SK-N-SH (cell line): ENCODE measurements at regions not wholly inside any gene's neighbourhood (a gene's known extent, or its start where the extent isn't known, plus 50 kb on each side); places are given as distances from the start of the nearest gene placed in this dataset.
"Not testable (repeated sequence)": the region's sequence is repeated elsewhere in the genome, so short reads cannot be mapped to it uniquely, and the experiment has no call there.

Experiments
- CTCF ChIA-PET: fragments of 300-600, 350-600 bp; formaldehyde crosslinking; extraction: SDS; loops from one replicate; lab custom pipeline; 2021; lab: Yijun Ruan, JAX
- POLR2A ChIA-PET: fragments of 350-600 bp; sonication (Branson Sonifier 250); formaldehyde crosslinking; extraction: SDS; loops from one replicate; lab custom pipeline; 2020; ENCODE audit warnings: antibody characterized with exemption, inconsistent platforms; lab: Yijun Ruan, JAX
- DNase-seq: peaks from one replicate; pipeline ENCODE4 v3.0.0; 2012
- H2AFZ ChIP-seq: fragments of 200-600 bp; sonication (generic); 2 replicates; pipeline ENCODE4 v1.8.1; 2016; ENCODE audit warnings: antibody characterized with exemption, mild to moderate bottlenecking, low read depth
- H3F3A ChIP-seq: fragments of 200-600 bp; sonication (generic); replicated peaks from 2 replicates; pipeline ENCODE3; 2016; ENCODE audit warnings: antibody characterized with exemption, mild to moderate bottlenecking; ENCODE audit not compliant: insufficient read depth
- H3K27ac ChIP-seq, 2 experiments: fragments of 200-500 bp in 1 of 2; fragments of 200-600 bp in 1 of 2; sonication (Bioruptor generic) in 1 of 2; sonication (generic), shearing (Covaris generic) in 1 of 2; 2 replicates each; pipeline versions ENCODE4 v1.5.1 to v1.6.1; 2014 to 2016; ENCODE audit warnings: low read depth in 2 of 2, inconsistent platforms in 1 of 2, low read length in 1 of 2, mild to moderate bottlenecking in 1 of 2, mixed read lengths in 1 of 2
- H3K27me3 ChIP-seq: fragments of 200-600 bp; sonication (generic), shearing (Covaris generic); 2 replicates; pipeline ENCODE4 v1.6.1; 2016; ENCODE audit warnings: mixed run types; ENCODE audit not compliant: insufficient read depth
- H3K36me3 ChIP-seq, 2 experiments: fragments of 200-500 bp in 1 of 2; fragments of 200-600 bp in 1 of 2; sonication (Bioruptor generic) in 1 of 2; sonication (generic) in 1 of 2; replicated peaks in 1 of 2; 2 replicates each; pipeline versions ENCODE3 to v1.5.1; 2014 to 2016; ENCODE audit warnings: low read length in 1 of 2, mild to moderate bottlenecking in 1 of 2; ENCODE audit not compliant: insufficient read depth in 2 of 2, control insufficient read depth in 1 of 2
- H3K4me1 ChIP-seq, 2 experiments: fragments of 200-500 bp in 1 of 2; fragments of 200-600 bp in 1 of 2; sonication (Bioruptor generic) in 1 of 2; sonication (generic), shearing (Covaris generic) in 1 of 2; 2 replicates each; pipeline versions ENCODE4 v1.5.1 to v1.6.1; 2014 to 2016; ENCODE audit warnings: low read depth in 1 of 2, low read length in 1 of 2, mixed run types in 1 of 2; ENCODE audit not compliant: insufficient read depth in 2 of 2, control insufficient read depth in 1 of 2
- H3K4me2 ChIP-seq: fragments of 200-600 bp; sonication (generic), shearing (Covaris generic); 2 replicates; pipeline ENCODE4 v1.6.1; 2017; ENCODE audit warnings: mixed run types
- H3K4me3 ChIP-seq, 2 experiments: fragments of 200-500 bp in 1 of 2; fragments of 200-600 bp in 1 of 2; sonication (Bioruptor generic) in 1 of 2; sonication (generic), shearing (Covaris generic) in 1 of 2; 2 replicates each; pipeline versions ENCODE4 v1.5.1 to v1.8.1; 2014 to 2016; ENCODE audit warnings: low read depth in 2 of 2, inconsistent platforms in 1 of 2, low read length in 1 of 2, mild to moderate bottlenecking in 1 of 2, mixed read lengths in 1 of 2, moderate library complexity in 1 of 2
- H3K79me2 ChIP-seq: fragments of 200-600 bp; sonication (generic); 2 replicates; pipeline ENCODE4 v1.8.1; 2017; ENCODE audit warnings: mild to moderate bottlenecking; ENCODE audit not compliant: insufficient read depth
- H3K9ac ChIP-seq: fragments of 200-600 bp; sonication (generic); 2 replicates; pipeline ENCODE4 v1.6.1; 2017; ENCODE audit warnings: mixed run types
- H3K9me2 ChIP-seq: fragments of 200-600 bp; sonication (generic); 2 replicates; pipeline ENCODE4 v1.6.1; 2017; ENCODE audit warnings: mixed run types
- H3K9me3 ChIP-seq: fragments of 200-600 bp; sonication (generic); 2 replicates; pipeline ENCODE4 v1.6.1; 2017; ENCODE audit warnings: mixed run types, mild to moderate bottlenecking, moderate library complexity
- H4K20me1 ChIP-seq: fragments of 200-600 bp; sonication (generic); 2 replicates; pipeline ENCODE4 v1.6.1; 2017; ENCODE audit warnings: mild to moderate bottlenecking, mixed run types; ENCODE audit not compliant: insufficient read depth
- CHD2 ChIP-seq: fragments of 150-350 bp; IDR thresholded peaks from 2 replicates; pipeline ENCODE4 v1.6.1; 2018; ENCODE audit warnings: low read length; ENCODE audit not compliant: partially characterized antibody
- CTCF ChIP-seq: fragments of 200-600 bp; sonication (generic); IDR thresholded peaks from 2 replicates; pipeline ENCODE4 v1.6.1; 2017; ENCODE audit warnings: antibody characterized with exemption, mild to moderate bottlenecking, moderate library complexity
- GABPA ChIP-seq: IDR thresholded peaks from 2 replicates; pipeline ENCODE4 v1.4.0; 2012; ENCODE audit warnings: low read depth, mild to moderate bottlenecking
- RFX5 ChIP-seq: IDR thresholded peaks from 2 replicates; pipeline ENCODE4 v1.6.1; 2012; ENCODE audit warnings: mild to moderate bottlenecking, improper control_type of control experiment, low read length
- WGBS: methylation state at CpG from one replicate; pipeline ENCODE4 v1.1.6; 2017; ENCODE audit warnings: low lambda C conversion rate; 5-methylcytosine and 5-hydroxymethylcytosine counted together

DNA sequence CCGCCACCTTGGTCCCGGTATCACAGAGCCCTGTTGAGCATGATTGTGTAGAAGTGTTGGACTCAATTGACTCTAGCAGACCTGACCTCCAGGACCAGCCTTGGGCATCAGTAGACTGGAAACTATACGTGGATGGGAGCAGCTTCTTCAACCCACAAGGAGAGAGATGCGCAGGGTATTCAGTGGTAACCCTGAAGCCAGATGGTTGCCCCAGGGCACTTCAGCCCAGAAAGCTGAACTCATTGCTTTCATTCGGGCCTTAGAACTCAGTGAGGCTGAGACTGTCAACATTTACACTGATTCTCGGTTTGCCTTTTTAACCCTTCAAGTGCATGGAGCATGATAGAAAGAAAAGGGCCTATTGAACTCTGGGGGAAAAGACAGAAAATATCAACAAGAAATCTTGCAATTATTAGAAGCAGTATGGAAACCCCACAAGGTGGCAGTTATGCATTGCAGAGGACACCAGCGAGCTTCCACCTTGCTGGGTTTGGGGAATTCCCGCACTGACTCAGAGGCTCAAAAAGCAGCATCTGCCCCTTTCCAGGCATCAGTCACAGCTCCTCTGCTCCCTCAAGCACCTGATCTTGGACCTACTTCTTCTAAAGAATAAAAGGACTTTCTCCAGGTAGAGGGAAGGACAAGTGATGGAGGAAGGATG, 83.3 kb upstream of the TANC1 start:
- CTCF ChIA-PET = not testable (repeated sequence)

GRCh38 chr2:158885679-158886050, 82.8 kb upstream of the TANC1 start:
- DNase-seq, H3K9me2 ChIP-seq, H3K79me2 ChIP-seq, H3K36me3 ChIP-seq, H3F3A ChIP-seq, H4K20me1 ChIP-seq, H3K27me3 ChIP-seq, H2AFZ ChIP-seq, H3K9ac ChIP-seq, H3K9me3 ChIP-seq, POLR2A ChIA-PET, H3K4me2 ChIP-seq, H3K4me1 ChIP-seq, H3K4me3 ChIP-seq, CTCF ChIA-PET, H3K27ac ChIP-seq: not testable (repeated sequence)
- WGBS = 91% methylated on average over 10 of the region's 10 CpGs

More for the DNA sequence above, 83.3 kb upstream of the TANC1 start:
- H4K20me1 ChIP-seq, H3K79me2 ChIP-seq, POLR2A ChIA-PET, DNase-seq, H3K9me3 ChIP-seq, H3K4me1 ChIP-seq, H3K9me2 ChIP-seq, H3K4me2 ChIP-seq, H3K27ac ChIP-seq, H3K27me3 ChIP-seq, H3K9ac ChIP-seq, H3F3A ChIP-seq, H2AFZ ChIP-seq, H3K36me3 ChIP-seq, H3K4me3 ChIP-seq: not testable (repeated sequence)
- TF ChIP-seq CTCF = peak; percentile 20; the same call in 1 of the 2 replicates
- WGBS = 66% methylated on average over 8 of the region's 8 CpGs

- no peak overlapping the region for H3K9ac ChIP-seq
- DNase-seq = no peak
- no peak overlapping the region for H3K27ac ChIP-seq
- 89% methylated on average over 2 of the region's 2 CpGs for WGBS
- no peak overlapping the region for H3K4me2 ChIP-seq
- H2AFZ ChIP-seq = no peak overlapping the region
- TF ChIP-seq CHD2 (no peak), GABPA (no peak), RFX5 (no peak)
- H3K36me3 ChIP-seq = no peaks in the 10 kb centered on the region
- no peaks in the 10 kb centered on the region for H3K9me3 ChIP-seq
- no peaks in the 10 kb centered on the region for H3K9me2 ChIP-seq
- ChIA-PET POLR2A (no interaction called here), CTCF (interaction anchor here (2.5 kb wide), 1 partner anchor 230 kb away, joined by 7 read pairs; no protein-coding TSS in a partner anchor)
- no peak overlapping the region for H3K4me3 ChIP-seq
- no peaks in the 10 kb centered on the region for H4K20me1 ChIP-seq
- H3F3A ChIP-seq = no peaks in the 10 kb centered on the region
- no peaks in the 10 kb centered on the region for H3K79me2 ChIP-seq
- no peaks in the 10 kb centered on the region for H3K27me3 ChIP-seq
- H3K4me1 ChIP-seq = no peaks in the 10 kb centered on the region; a peak in 1 of 4 replicates
Observed at GRCh38 chr2:158889135-158889853, 79.1 kb upstream of the TANC1 start.
